ENCODE measurements at regions not wholly inside any gene's neighbourhood (a gene's known extent, or its start where the extent isn't known, plus 50 kb on each side); places are given as distances from the start of the nearest gene placed in this dataset.

DNA sequence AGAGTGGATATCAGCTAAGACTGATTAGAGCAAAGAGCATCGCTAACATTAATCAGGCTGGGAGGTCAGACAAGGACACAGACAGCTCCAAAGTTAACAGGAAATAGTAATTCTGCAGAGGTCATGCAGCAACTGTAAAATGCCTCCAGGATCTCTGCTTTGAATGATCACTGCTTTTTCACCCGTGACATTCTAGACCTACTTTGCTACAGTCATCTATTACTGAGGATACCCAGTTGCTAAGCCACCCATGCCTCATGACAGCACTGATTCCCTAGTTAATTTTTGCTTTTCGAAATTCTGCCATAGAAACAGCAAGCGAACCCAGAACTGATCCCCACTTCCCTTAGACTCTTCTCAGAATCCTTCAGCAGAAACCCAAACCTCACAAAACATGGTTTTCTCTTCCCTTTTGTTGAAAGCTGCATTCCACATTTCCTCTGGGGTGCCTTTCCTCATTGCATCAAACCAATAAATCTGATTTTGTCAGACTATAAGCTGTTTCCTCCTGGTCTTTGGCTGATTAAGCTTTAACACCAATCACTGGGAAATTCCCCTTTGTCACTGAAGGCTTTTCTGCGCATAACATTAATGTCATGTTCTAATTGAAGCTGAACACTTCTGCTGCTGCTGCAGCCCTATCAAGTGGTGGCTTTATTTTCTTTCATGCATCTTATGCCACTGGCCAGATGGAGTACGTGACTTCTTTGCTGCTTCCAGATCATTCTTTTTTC, 201.1 kb upstream of the CHD1 start:
- DNase-seq (ENCODE audit: low spot score): no peak

DNA sequence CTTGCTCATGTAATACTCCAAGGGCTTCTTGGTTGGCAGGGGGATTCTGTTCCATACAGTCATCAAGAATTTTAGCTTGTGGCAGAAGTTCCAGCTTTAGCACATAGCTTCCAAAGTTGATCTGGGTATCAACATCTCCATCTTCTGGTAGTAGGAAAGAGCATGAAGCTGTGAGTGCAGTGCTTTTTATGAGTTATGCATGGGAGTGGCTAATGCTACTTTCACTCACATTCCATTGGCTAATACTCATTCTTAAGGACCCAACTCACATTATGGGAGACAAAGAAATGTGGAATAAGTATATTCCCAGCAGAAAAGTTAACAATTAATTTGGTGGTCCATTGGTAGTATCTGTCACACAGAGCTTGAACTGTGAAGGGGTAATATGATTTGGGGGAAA, 194.2 kb upstream of the CHD1 start:
- DNase-seq (ENCODE audit: low spot score): no peak

GRCh38 chr5:99119326-99119725, 190.5 kb upstream of the CHD1 start:
- DNase-seq (ENCODE audit: low spot score): no peak

DNA sequence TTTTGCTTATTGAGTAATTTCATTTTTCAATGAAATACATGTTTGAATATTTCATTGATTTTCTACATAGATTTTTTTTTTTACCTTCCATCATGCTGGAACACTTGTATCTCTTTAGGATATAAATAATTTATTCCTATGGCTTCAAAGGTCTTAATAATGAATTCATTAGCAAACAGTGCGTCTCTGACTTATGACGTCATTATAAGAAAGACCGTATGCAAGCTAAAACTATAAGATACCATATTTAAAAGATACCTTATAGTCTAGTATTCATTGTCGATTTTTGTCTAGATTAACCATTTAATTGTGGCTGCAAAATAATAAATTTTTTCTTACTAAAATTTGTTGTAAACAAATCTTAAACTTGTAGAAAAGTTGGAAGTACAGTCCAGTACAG, 187.7 kb upstream of the CHD1 start:
- DNase-seq (ENCODE audit: low spot score): no peak

DNA sequence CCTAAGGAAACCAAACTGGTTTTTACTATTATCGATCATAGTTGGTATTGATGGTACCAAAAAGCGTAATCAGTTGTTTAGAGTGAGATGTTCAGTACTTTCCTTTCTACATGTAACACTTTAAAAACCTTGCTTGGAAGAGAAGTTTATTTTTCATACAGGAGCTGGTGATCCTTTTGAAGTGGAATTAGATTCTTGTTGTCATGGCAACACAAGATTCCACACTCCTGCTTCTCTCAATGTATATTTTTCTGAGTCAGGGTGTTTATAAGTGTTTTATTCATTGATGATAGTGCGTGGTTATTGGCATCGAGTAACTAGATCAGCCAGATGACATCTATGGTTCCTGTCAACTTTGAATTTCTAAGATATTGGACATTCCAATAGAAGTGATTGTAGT, 181.1 kb upstream of the CHD1 start:
- DNase-seq (ENCODE audit: low spot score): no peak

GRCh38 chr5:99105216-99105615, 176.4 kb upstream of the CHD1 start:
- DNase-seq (ENCODE audit: low spot score): no peak

- peak; percentile 7 for DNase-seq (ENCODE audit: low spot score)
These were observed 175.8 kb upstream of the CHD1 start for GRCh38 chr5:99104538-99105132.

GRCh38 chr5:99102073-99102697, 173.4 kb upstream of the CHD1 start:
- no peak for DNase-seq (ENCODE audit: low spot score)

GRCh38 chr5:99099691-99100090, 170.9 kb upstream of the CHD1 start:
- DNase-seq (ENCODE audit: low spot score): no peak

DNA sequence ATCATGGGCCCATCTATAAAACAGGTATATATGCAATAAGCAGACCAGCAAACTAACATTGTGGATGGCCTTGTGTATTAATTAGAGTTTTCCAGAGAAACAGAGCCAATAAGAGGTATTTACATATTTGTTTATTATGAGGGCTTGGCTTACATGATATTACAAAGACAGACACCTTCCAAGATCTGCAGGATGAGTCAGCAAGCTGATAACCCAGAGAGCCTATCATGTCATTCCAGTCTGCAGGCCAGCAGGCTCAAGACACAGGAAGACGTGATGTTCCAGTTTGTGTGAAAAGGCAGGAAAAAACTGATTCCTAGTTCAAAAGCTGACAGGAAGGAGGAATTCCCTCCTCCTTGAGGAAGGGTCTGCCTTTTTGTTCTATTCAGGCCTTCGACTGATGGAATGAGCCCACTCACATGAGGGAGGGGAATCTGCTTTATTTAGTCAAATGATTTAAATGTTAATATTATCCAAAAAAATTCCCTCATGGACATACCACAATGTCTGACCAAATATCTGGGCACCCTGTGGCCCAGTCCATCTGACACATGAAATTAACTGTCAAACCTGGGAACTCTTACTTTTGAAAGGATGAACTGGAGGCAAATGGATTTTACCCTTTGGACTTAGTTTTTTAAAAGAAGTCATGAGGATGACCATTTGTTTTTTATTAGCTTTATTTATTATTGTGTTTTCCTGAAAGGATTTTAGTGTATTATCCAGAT, 161.2 kb upstream of the CHD1 start:
- no peak for DNase-seq (ENCODE audit: low spot score)

DNA sequence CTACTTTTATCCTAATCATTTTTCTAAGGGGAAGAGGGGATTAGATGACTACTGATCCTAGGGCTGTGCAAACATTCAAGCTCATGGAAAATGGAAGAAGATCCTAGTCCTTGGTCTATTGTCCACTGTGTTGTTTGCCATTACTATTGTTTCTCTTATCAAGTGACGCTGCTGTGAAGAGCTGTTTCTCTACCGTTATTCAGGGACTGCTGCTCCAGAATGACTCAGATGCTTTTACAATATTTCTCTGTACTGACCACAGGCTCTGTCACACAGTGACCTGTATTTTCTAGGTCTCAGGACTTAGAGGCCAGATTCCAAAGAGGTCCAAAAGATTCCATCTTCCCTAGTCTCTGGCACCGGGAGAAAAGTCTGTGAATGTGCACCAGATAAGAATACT, 159.5 kb upstream of the CHD1 start:
- no peak for DNase-seq (ENCODE audit: low spot score)

DNA sequence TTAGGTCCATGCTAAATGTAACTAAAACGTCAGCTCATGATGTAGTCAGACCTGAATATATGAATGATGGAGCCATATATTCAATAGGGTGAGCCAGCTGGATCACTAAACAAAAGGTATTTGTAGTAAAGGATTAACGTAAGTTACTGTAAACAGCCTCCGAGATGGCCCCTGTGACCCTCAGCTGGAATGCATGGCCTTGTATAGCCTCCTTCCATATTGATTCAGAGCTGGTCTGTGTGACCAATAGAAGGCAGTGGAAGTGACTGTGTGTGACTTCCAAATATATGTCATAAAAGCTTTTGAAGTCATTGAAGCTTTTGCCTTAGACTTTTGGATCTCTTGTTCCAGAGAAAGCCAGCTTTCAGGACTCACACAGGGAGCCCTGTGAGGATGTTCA, 154.4 kb upstream of the CHD1 start:
- DNase-seq (ENCODE audit: low spot score): no peak

- no peak for DNase-seq (ENCODE audit: low spot score)
These were observed 152.9 kb upstream of the CHD1 start for GRCh38 chr5:99081711-99082110.

DNA sequence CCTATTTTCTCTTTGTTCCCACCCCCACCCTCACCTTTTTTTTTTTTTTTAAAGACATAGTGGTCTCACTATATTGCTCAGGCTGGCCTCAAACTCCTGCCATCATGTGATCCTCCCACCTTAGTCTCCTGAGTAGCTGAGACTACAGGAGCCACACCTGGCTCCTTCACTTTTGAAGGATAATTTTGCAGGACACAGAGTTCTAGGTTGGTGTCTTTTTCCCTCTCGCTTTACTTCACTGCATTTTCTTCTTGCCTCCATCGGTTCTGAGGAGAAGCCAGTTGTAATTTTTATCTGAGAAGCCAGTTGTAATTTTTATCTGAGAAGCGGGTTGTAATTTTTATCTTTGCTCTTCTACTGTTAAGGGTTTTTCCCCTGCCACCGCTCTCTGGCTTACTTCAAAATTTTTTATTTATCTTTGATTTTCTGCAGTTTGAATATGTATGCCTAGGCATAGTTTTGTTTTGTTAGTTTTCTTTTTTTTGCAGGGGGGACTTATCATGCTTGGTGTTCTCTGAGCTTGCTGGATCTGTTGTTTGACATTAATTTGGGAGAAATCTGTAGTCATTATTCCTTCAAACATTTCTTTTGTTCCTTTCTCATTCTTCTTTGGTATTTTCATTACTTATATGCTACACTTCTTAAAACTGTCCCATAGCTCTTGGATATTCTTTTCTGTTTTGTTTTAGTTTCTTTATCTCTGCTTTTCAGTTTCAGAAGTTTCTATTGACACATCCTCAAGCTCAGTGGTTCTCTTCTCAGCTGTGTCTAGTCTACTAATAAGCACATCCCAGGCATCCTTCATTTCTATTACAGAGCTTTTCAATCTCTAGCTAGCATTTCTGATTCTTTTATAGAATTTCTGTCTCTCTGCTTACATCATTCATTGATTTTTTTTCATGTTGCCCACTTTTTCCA, 148.2 kb upstream of the CHD1 start:
- no peak for DNase-seq (ENCODE audit: low spot score)

GRCh38 chr5:99072846-99073245, 144.0 kb upstream of the CHD1 start:
- DNase-seq (ENCODE audit: low spot score): no peak

DNA sequence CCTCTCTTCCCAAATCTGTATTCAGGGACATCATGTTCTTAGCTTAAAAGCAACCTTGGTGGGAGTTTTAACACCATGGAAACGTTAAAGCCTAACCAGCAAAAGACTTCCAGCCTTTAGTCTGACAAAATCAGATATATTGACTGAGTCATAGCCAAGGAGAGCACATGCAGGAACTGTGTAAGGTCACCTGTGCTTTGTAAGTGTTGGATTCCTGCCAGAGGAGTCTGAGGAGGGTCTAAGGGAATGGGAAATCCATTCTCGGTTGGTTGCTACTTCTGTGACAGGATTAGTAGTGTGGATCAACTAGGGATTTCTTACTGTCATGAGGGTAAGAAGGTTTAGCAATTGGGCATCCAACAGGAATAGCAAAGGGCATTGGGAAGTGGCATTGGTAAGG, 142.0 kb upstream of the CHD1 start:
- DNase-seq (ENCODE audit: low spot score): no peak

DNA sequence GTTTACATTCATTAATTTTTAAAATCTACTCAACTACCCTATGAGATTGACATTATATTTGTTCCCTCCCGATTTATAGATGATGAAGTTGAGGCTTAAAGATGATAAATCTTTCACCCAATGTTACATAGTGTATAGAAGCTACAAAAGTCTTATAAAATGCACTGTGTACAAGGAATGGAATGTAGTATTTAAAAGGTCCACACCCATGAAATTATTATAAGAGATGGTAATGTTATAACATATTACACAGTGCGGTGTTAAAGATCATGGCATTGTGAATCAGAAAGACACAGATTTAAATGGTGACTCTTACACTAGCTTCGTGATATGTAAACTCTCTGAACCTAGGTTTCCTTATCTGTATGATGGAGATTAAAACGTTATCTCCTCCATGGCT, 141.6 kb upstream of the CHD1 start:
- DNase-seq (ENCODE audit: low spot score): no peak

DNA sequence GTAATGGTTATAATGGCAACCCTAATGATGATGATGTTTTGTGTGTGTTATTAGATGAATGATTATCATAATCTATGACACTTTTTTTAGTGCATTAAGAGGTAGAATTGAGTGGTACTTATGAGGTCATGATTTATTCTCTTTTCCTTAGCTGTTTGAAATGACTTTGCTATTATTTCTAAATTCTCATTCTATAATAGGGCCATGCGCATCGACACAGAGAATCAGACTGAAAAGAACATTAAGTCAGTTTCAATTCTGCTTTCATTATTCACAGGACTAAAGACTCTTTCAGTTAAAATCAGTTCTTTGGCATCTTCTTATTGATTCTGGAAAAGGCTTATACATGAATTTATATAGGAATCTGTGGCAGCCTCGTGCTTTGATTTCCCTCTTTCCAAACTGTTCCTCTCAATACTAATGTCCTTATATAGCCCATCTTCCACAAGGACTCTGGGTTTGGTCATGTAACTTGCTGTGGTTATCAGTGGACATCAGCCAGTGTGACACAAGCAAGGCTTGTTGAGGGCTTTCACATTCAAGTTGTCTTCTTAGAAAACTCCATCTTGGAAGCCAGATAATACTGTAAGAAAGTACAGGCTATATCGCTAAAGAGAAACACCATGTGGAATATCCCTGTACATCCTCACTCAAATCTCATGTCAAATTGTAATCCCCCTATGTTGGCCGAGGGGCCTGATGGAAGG, 140.3 kb upstream of the CHD1 start:
- DNase-seq (ENCODE audit: low spot score): no peak

DNA sequence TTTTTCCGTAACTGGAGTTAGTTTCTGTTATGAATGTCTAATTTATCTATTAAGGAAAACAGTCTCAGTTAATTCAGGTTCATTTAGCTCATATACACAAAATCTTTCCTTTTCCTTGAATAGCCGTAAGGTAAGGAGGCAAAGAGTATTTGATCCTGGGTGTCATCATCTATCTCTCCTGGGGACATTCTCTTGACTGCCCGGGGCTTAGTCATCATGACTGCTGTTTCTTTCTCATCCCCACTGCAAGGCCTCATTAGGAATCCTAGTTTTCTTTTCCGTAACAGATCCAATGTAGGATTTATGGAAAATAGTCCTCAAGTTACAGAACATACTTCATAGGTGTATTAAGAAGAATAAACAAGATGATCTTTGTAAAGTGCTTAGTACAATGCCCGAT, 134.9 kb upstream of the CHD1 start:
- no peak for DNase-seq (ENCODE audit: low spot score)

DNA sequence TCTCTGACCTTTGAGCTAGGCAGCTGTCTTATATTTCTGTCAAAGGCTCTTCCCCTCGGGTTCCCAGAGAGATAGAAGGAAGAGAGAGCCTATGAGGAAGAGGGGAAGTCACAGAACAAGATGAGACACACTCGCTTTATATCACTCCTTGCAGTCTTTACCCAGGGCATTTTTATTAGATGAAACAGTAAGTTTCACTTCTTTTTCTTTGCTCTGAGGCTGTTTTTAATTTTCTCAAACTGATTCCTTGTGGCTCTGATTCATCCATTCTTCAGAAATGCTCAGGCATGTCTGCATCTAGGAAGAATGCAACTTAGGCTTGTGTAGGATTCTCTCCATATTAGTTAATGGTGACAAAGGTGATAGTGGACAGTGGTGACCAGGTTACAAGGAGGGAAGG, 132.9 kb upstream of the CHD1 start:
- no peak for DNase-seq (ENCODE audit: low spot score)

- no peak for DNase-seq (ENCODE audit: low spot score)
These were observed 132.5 kb upstream of the CHD1 start for GRCh38 chr5:99061299-99061698.

Data from CD4-positive, alpha-beta T cell treated with Interleukin-6 at 100 ng/mL for 8 hours (primary cell).